HK-2 (cell line): ENCODE measurements at regions not wholly inside any gene's neighbourhood (a gene's known extent, or its start where the extent isn't known, plus 50 kb on each side); places are given as distances from the start of the nearest gene placed in this dataset.

Experiments used
- DNase-seq: peaks from one replicate; pipeline ENCODE4 v3.0.0-alpha.2; 2018; ENCODE audit not compliant: unreplicated experiment

GRCh38 chr3:24641628-24642027 lies 147.0 kb upstream of the THRB start:
- no peak for DNase-seq

- DNase-seq = no peak
Observed at GRCh38 chr3:24645047-24645446, 150.4 kb upstream of the THRB start.

GRCh38 chr3:24646790-24647189 lies 152.1 kb upstream of the THRB start:
- no peak for DNase-seq

- no peak for DNase-seq
Observed at GRCh38 chr3:24648063-24648462, 153.4 kb upstream of the THRB start.

GRCh38 chr3:24650839-24651238 lies 156.2 kb upstream of the THRB start:
- DNase-seq = no peak

GRCh38 chr3:24657870-24658510 lies 163.3 kb upstream of the THRB start:
- no peak for DNase-seq

- DNase-seq = no peak
Observed at GRCh38 chr3:24661175-24661584, 166.5 kb upstream of the THRB start.

GRCh38 chr3:24662449-24663345 lies 168.0 kb upstream of the THRB start:
- DNase-seq = no peak

GRCh38 chr3:24663406-24663805 lies 168.8 kb upstream of the THRB start:
- no peak for DNase-seq

GRCh38 chr3:24668039-24668438 lies 173.4 kb upstream of the THRB start:
- DNase-seq = no peak

GRCh38 chr3:24670871-24671270 lies 176.2 kb upstream of the THRB start:
- DNase-seq = no peak

GRCh38 chr3:24673596-24673995 lies 178.9 kb upstream of the THRB start:
- no peak for DNase-seq

GRCh38 chr3:24674261-24674660 lies 179.6 kb upstream of the THRB start:
- no peak for DNase-seq

- DNase-seq = no peak
Observed at GRCh38 chr3:24678021-24678420, 183.4 kb upstream of the THRB start.

- peak; percentile 25 for DNase-seq
Observed at GRCh38 chr3:24678421-24678865, 183.8 kb upstream of the THRB start.

- DNase-seq = no peak
Observed at GRCh38 chr3:24679429-24679828, 184.8 kb upstream of the THRB start.

- peak; percentile 42 for DNase-seq
Observed at GRCh38 chr3:24680214-24680967, 185.7 kb upstream of the THRB start.

- DNase-seq = peak; percentile 11
Observed at GRCh38 chr3:24682141-24682547, 187.5 kb upstream of the THRB start.

GRCh38 chr3:24683090-24683489 lies 188.4 kb upstream of the THRB start:
- no peak for DNase-seq

- no peak for DNase-seq
Observed at GRCh38 chr3:24683633-24684384, 189.2 kb upstream of the THRB start.

- DNase-seq = no peak
Observed at GRCh38 chr3:24684506-24685023, 189.9 kb upstream of the THRB start.
